Mucosa of stomach (tissue), 1 donor: ENCODE measurements at regions not wholly inside any gene's neighbourhood (a gene's known extent, or its start where the extent isn't known, plus 50 kb on each side); places are given as distances from the start of the nearest gene placed in this dataset.

ENCODE experiments used
- H3K27me3 ChIP-seq: one replicate; pipeline ENCODE4 v1.7.0; 2013; ENCODE audit warnings: mild to moderate bottlenecking, low read length; ENCODE audit not compliant: control insufficient read depth, insufficient read depth
- H3K36me3 ChIP-seq: one replicate; pipeline ENCODE4 v1.7.0; 2013; ENCODE audit warnings: low read length; ENCODE audit not compliant: control insufficient read depth, insufficient read depth
- H3K4me1 ChIP-seq: one replicate; pipeline ENCODE4 v1.7.0; 2013; ENCODE audit warnings: mild to moderate bottlenecking, low read length; ENCODE audit not compliant: control insufficient read depth, insufficient read depth
- H3K4me3 ChIP-seq: one replicate; pipeline ENCODE4 v1.7.0; 2013; ENCODE audit warnings: low read length
- H3K9ac ChIP-seq: one replicate; pipeline ENCODE4 v1.7.0; 2013; ENCODE audit warnings: mild to moderate bottlenecking, low read length, moderate library complexity
- H3K9me3 ChIP-seq: one replicate; pipeline ENCODE4 v1.7.0; 2013; ENCODE audit warnings: mild to moderate bottlenecking, low read length, moderate library complexity; ENCODE audit not compliant: control insufficient read depth
- donor health status: Pancreatic carcinoma.

- no peaks in the 10 kb centered on the region for H3K9me3 ChIP-seq
- no peaks in the 10 kb centered on the region for H3K4me1 ChIP-seq
- H3K36me3 ChIP-seq: no peaks in the 10 kb centered on the region
- H3K27me3 ChIP-seq: peaks cover 10% of the 10 kb centered on the region
- H3K4me3 ChIP-seq: no peak overlapping the region
- no peak overlapping the region for H3K9ac ChIP-seq
These were observed 103.8 kb downstream of the DLL1 start for GRCh38 chr6:170186941-170187668.

- peaks cover 18% of the 10 kb centered on the region for H3K27me3 ChIP-seq
- H3K4me1 ChIP-seq: no peaks in the 10 kb centered on the region
- no peaks in the 10 kb centered on the region for H3K9me3 ChIP-seq
- no peak overlapping the region for H3K9ac ChIP-seq
- no peaks in the 10 kb centered on the region for H3K36me3 ChIP-seq
- no peak overlapping the region for H3K4me3 ChIP-seq
These were observed 104.6 kb downstream of the DLL1 start for GRCh38 chr6:170186006-170186935.

- Histone ChIP-seq H3K4me1 (no peaks in the 10 kb centered on the region), H3K36me3 (no peaks in the 10 kb centered on the region), H3K9me3 (no peaks in the 10 kb centered on the region), H3K9ac (no peak overlapping the region), H3K4me3 (no peak overlapping the region), H3K27me3 (peaks cover 27% of the 10 kb centered on the region)
These were observed 105.5 kb downstream of the DLL1 start for GRCh38 chr6:170185175-170185978.

GRCh38 chr6:170184316-170184715, 106.6 kb downstream of the DLL1 start:
- Histone ChIP-seq H3K9me3 (no peaks in the 10 kb centered on the region), H3K4me1 (peaks cover 5% of the 10 kb centered on the region), H3K9ac (no peak overlapping the region), H3K4me3 (no peak overlapping the region), H3K36me3 (no peaks in the 10 kb centered on the region), H3K27me3 (peaks cover 34% of the 10 kb centered on the region)

- Histone ChIP-seq H3K36me3 (no peaks in the 10 kb centered on the region), H3K27me3 (peaks cover 34% of the 10 kb centered on the region), H3K4me1 (peaks cover 9% of the 10 kb centered on the region), H3K9me3 (no peaks in the 10 kb centered on the region), H3K4me3 (no peak overlapping the region), H3K9ac (no peak overlapping the region)
These were observed 107.4 kb downstream of the DLL1 start for GRCh38 chr6:170183521-170183920.

- H3K4me1 ChIP-seq: peaks cover 17% of the 10 kb centered on the region
- no peaks in the 10 kb centered on the region for H3K9me3 ChIP-seq
- H3K36me3 ChIP-seq: no peaks in the 10 kb centered on the region
- no peak overlapping the region for H3K4me3 ChIP-seq
- H3K9ac ChIP-seq: no peak overlapping the region
- peaks cover 31% of the 10 kb centered on the region for H3K27me3 ChIP-seq
These were observed 108.1 kb downstream of the DLL1 start for GRCh38 chr6:170182781-170183120.

- Histone ChIP-seq H3K4me1 (peaks cover 19% of the 10 kb centered on the region), H3K4me3 (no peak overlapping the region), H3K9ac (no peak overlapping the region), H3K9me3 (no peaks in the 10 kb centered on the region), H3K36me3 (no peaks in the 10 kb centered on the region), H3K27me3 (peaks cover 27% of the 10 kb centered on the region)
These were observed 108.6 kb downstream of the DLL1 start for GRCh38 chr6:170182093-170182780.

- Histone ChIP-seq H3K27me3 (peaks cover 27% of the 10 kb centered on the region), H3K9ac (no peak overlapping the region), H3K4me3 (no peak overlapping the region), H3K9me3 (no peaks in the 10 kb centered on the region), H3K4me1 (peaks cover 19% of the 10 kb centered on the region), H3K36me3 (no peaks in the 10 kb centered on the region)
These were observed 109.6 kb downstream of the DLL1 start for GRCh38 chr6:170181338-170181690.

- Histone ChIP-seq H3K4me3 (no peak overlapping the region), H3K9ac (no peak overlapping the region), H3K4me1 (peaks cover 19% of the 10 kb centered on the region), H3K9me3 (no peaks in the 10 kb centered on the region), H3K36me3 (no peaks in the 10 kb centered on the region), H3K27me3 (peaks cover 27% of the 10 kb centered on the region)
These were observed 110.1 kb downstream of the DLL1 start for GRCh38 chr6:170180671-170181337.

- H3K4me1 ChIP-seq: peaks cover 19% of the 10 kb centered on the region
- no peak overlapping the region for H3K9ac ChIP-seq
- no peaks in the 10 kb centered on the region for H3K36me3 ChIP-seq
- no peaks in the 10 kb centered on the region for H3K9me3 ChIP-seq
- peaks cover 27% of the 10 kb centered on the region for H3K27me3 ChIP-seq
- H3K4me3 ChIP-seq: no peak overlapping the region
These were observed 111.1 kb downstream of the DLL1 start for GRCh38 chr6:170179616-170180324.
